Keratinocyte (primary cell): ENCODE measurements at regions not wholly inside any gene's neighbourhood (a gene's known extent, or its start where the extent isn't known, plus 50 kb on each side); places are given as distances from the start of the nearest gene placed in this dataset.

Experiments
- DNase-seq: peaks from one replicate; pipeline ENCODE4 v3.0.0-alpha.2; 2011; ENCODE audit warnings: low read depth, missing footprints, low spot score
- FAIRE-seq: peaks from 2 replicates; lab custom pipeline; 2011; peaks lifted over from hg19 to GRCh38; lab: Jason Lieb, UNC
- H2AFZ ChIP-seq: 2 replicates; pipeline ENCODE4 v1.6.0; 2012; ENCODE audit warnings: low read length, control low read depth, inconsistent platforms; ENCODE audit not compliant: control insufficient read depth
- H3K27ac ChIP-seq: 2 replicates; pipeline ENCODE4 v1.5.1; 2011; ENCODE audit warnings: low read length; ENCODE audit not compliant: control insufficient read depth, insufficient read depth
- H3K27me3 ChIP-seq: 3 replicates; pipeline ENCODE4 v1.6.0; 2011; ENCODE audit warnings: low read length; ENCODE audit not compliant: control insufficient read depth, insufficient read depth; ENCODE audit errors: extremely low read depth
- H3K36me3 ChIP-seq, 2 experiments: 2 replicates in 1 of 2; 3 replicates in 1 of 2; pipeline ENCODE4 v1.5.1; 2011; ENCODE audit warnings: low read length in 2 of 2, mild to moderate bottlenecking in 1 of 2; ENCODE audit not compliant: control insufficient read depth in 2 of 2, insufficient read depth in 2 of 2; ENCODE audit errors: extremely low read depth in 1 of 2
- H3K4me1 ChIP-seq: 3 replicates; pipeline ENCODE4 v1.5.1; 2011; ENCODE audit warnings: low read length; ENCODE audit not compliant: control insufficient read depth, insufficient read depth; ENCODE audit errors: extremely low read depth
- H3K4me2 ChIP-seq: 3 replicates; pipeline ENCODE4 v1.6.0; 2011; ENCODE audit warnings: low read depth, low read length; ENCODE audit not compliant: control insufficient read depth, insufficient read depth; ENCODE audit errors: extremely low read depth
- H3K4me3 ChIP-seq, 3 experiments: fragments of 200-600 bp in 1 of 3; sonication (generic) in 1 of 3; 2 replicates in 2 of 3; 3 replicates in 1 of 3; pipeline ENCODE4 v1.5.1; 2011 to 2016; ENCODE audit warnings: low read length in 3 of 3, mild to moderate bottlenecking in 3 of 3, control low read depth in 2 of 3, inconsistent platforms in 1 of 3, low read depth in 1 of 3, mixed read lengths in 1 of 3, mixed run types in 1 of 3, moderate library complexity in 1 of 3; ENCODE audit not compliant: control insufficient read depth in 2 of 3, insufficient read depth in 2 of 3; ENCODE audit errors: extremely low read depth in 1 of 3
- H3K79me2 ChIP-seq: 2 replicates; pipeline ENCODE4 v1.6.0; 2012; ENCODE audit warnings: low read length; ENCODE audit not compliant: control insufficient read depth, insufficient read depth
- H3K9ac ChIP-seq: 3 replicates; pipeline ENCODE4 v1.6.0; 2011; ENCODE audit warnings: low read length; ENCODE audit not compliant: control insufficient read depth, insufficient read depth; ENCODE audit errors: extremely low read depth
- H3K9me1 ChIP-seq: 3 replicates; pipeline ENCODE4 v1.6.0; 2011; ENCODE audit warnings: low read length; ENCODE audit not compliant: control insufficient read depth, insufficient read depth; ENCODE audit errors: extremely low read depth
- H3K9me3 ChIP-seq: 2 replicates; pipeline ENCODE4 v1.5.1; 2012; ENCODE audit warnings: low read depth, low read length; ENCODE audit not compliant: control insufficient read depth
- H4K20me1 ChIP-seq: 3 replicates; pipeline ENCODE4 v1.6.0; 2011; ENCODE audit warnings: low read length; ENCODE audit not compliant: control insufficient read depth, insufficient read depth; ENCODE audit errors: extremely low read depth
- EZH2 ChIP-seq: IDR thresholded peaks from one replicate; pipeline ENCODE4 v1.6.1; 2012; ENCODE audit warnings: inconsistent platforms, mild to moderate bottlenecking, low read length, moderate library complexity
- dilution Hi-C: fragments of 300-500 bp; cut with MboI; formaldehyde crosslinking; loops from one replicate; pipeline ENCODE4 v1.7.0; 2020; ENCODE audit warnings: low sequenced_read_pairs; ENCODE audit not compliant: extremely low pct_ligation_motif_present
- TF ChIP-seq, protein P1 (sequence below), 3 experiments: IDR thresholded peaks in 1 of 3; conservative IDR thresholded peaks in 1 of 3; optimal IDR thresholded peaks in 1 of 3; 2 replicates in 2 of 3; 3 replicates in 1 of 3; pipeline versions ENCODE3 to v1.5.1; 2011; ENCODE audit warnings: low read length in 3 of 3, mild to moderate bottlenecking in 3 of 3, moderate library complexity in 2 of 3, control low read depth in 1 of 3, inconsistent platforms in 1 of 3; ENCODE audit not compliant: insufficient read depth in 2 of 3; ENCODE audit errors: extremely low read depth in 1 of 3

DNA sequence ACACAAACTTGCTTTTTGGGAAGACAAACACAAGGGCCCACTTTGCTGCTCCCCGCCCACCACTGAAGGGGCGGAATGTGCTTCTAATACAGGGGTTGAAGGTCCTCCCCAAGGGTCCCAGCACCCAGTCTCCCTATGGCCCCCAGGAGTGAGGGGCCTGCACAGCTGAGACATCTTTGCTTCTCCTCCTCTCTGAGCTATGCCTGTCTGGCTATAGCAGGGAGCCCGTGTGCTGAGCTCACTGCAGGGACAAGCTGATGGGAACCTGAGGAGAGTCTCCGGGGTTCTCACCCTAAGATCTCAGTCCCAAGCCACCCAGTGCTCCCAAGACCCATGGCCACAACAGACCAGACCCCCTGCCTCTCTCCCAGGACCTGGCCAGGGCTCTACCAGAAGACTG lies 61.1 kb upstream of the ACAN start:
- Histone ChIP-seq H3K27me3 (peaks cover 19% of the 10 kb centered on the region), H2AFZ (no peak overlapping the region)
- FAIRE-seq: no peak

DNA sequence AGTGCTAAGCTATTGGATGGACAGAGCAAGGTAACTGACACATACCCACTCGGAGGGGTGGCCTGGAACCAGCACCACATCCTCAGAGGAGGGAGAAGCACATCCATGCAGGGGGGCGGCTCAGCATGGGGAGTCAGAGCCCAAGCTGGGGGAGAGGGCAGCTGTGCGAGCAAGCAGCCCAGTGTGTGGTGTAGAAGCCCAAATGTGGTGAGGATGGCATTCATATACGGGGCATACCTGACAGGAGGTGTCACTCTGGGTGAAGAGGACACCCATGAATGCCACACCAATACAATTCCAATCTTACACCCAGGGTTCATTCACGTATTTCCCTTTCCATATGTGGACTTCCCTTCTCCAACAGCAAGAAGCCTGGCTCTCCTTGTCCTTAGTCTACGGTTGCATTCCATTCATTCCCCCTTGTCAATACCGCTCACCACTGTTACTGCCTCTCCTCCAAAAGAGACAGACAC lies 58.7 kb upstream of the ACAN start:
- Histone ChIP-seq H3K9me3 (no peaks in the 10 kb centered on the region), H3K4me2 (no peak overlapping the region), H3K27ac (no peak overlapping the region), H3K79me2 (no peaks in the 10 kb centered on the region), H3K9me1 (no peaks in the 10 kb centered on the region), H3K4me3 (no peak overlapping the region), H3K27me3 (peaks cover 18% of the 10 kb centered on the region), H3K36me3 (no peaks in the 10 kb centered on the region), H3K9ac (no peak overlapping the region), H4K20me1 (no peaks in the 10 kb centered on the region), H3K4me1 (no peaks in the 10 kb centered on the region), H2AFZ (no peak overlapping the region)
- no peak for FAIRE-seq
- dilution Hi-C loops: no loop called here
- no peak for TF ChIP-seq EZH2
- no peak for DNase-seq

More for the DNA sequence above, 61.1 kb upstream of the ACAN start:
- H3K4me1 ChIP-seq: no peaks in the 10 kb centered on the region
- H3K79me2 ChIP-seq: no peaks in the 10 kb centered on the region
- TF ChIP-seq, protein P1, sequence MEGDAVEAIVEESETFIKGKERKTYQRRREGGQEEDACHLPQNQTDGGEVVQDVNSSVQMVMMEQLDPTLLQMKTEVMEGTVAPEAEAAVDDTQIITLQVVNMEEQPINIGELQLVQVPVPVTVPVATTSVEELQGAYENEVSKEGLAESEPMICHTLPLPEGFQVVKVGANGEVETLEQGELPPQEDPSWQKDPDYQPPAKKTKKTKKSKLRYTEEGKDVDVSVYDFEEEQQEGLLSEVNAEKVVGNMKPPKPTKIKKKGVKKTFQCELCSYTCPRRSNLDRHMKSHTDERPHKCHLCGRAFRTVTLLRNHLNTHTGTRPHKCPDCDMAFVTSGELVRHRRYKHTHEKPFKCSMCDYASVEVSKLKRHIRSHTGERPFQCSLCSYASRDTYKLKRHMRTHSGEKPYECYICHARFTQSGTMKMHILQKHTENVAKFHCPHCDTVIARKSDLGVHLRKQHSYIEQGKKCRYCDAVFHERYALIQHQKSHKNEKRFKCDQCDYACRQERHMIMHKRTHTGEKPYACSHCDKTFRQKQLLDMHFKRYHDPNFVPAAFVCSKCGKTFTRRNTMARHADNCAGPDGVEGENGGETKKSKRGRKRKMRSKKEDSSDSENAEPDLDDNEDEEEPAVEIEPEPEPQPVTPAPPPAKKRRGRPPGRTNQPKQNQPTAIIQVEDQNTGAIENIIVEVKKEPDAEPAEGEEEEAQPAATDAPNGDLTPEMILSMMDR (optimal IDR thresholded peaks at IDR 0.05 in 1 of 3, IDR thresholded peaks at IDR 0.05 in 1 of 3, conservative IDR thresholded peaks at IDR 0.05 in 1 of 3; ENCODE audit: extremely low read depth in 1 of 3, insufficient read depth in 2 of 3, low read length in 3 of 3): no peak
- no peak for TF ChIP-seq EZH2
- no peaks in the 10 kb centered on the region for H3K36me3 ChIP-seq
- H3K4me2 ChIP-seq: no peak overlapping the region
- no peaks in the 10 kb centered on the region for H4K20me1 ChIP-seq
- dilution Hi-C loops: no loop called here
- DNase-seq: no peak
- no peaks in the 10 kb centered on the region for H3K9me3 ChIP-seq
- H3K9me1 ChIP-seq: no peaks in the 10 kb centered on the region
- no peak overlapping the region for H3K4me3 ChIP-seq
- H3K9ac ChIP-seq: no peak overlapping the region
- no peak overlapping the region for H3K27ac ChIP-seq

DNA sequence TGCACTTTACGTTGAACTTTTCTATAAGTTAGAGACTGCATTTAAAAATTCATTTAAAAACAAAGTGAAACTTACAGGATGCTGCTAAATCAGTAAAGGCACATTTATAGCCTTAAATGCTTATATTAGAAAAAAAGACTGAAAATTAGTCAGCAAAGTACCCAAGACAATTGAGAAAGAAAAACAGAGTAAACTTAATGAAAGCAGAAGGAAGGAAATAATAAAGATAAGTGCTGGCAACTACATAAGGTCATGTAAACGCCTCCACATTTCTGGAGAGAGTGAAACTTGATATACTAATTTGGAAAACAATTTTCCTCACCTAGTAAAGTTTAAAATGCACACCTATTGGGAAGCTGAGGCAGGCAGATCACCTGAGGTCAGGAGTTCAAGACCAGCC lies 58.2 kb upstream of the ACAN start:
- Histone ChIP-seq H3K9me3 (no peaks in the 10 kb centered on the region), H3K27ac (no peak overlapping the region), H3K4me1 (no peaks in the 10 kb centered on the region), H3K4me2 (no peak overlapping the region), H2AFZ (no peak overlapping the region), H3K9me1 (no peaks in the 10 kb centered on the region), H3K27me3 (peaks cover 13% of the 10 kb centered on the region), H3K79me2 (no peaks in the 10 kb centered on the region), H4K20me1 (no peaks in the 10 kb centered on the region), H3K4me3 (no peak overlapping the region), H3K9ac (no peak overlapping the region), H3K36me3 (no peaks in the 10 kb centered on the region)
- TF ChIP-seq, protein P1 (optimal IDR thresholded peaks at IDR 0.05 in 1 of 3, IDR thresholded peaks at IDR 0.05 in 1 of 3, conservative IDR thresholded peaks at IDR 0.05 in 1 of 3; ENCODE audit: extremely low read depth in 1 of 3, insufficient read depth in 2 of 3, low read length in 3 of 3): no peak
- TF ChIP-seq EZH2: no peak
- FAIRE-seq (no peak), DNase-seq (no peak)
- dilution Hi-C loops: no loop called here
